HCT116 (cell line): ENCODE measurements at regions not wholly inside any gene's neighbourhood (a gene's known extent, or its start where the extent isn't known, plus 50 kb on each side); places are given as distances from the start of the nearest gene placed in this dataset.

Source experiments
- ATAC-seq: fragments of 200-7000 bp; cut with Tn5 transposase; 2 replicates; pipeline ENCODE4 v1.9.1; 2020; ENCODE audit warnings: mild to moderate bottlenecking, moderate library complexity
- BruUV-seq: library from RNA; stranded (reverse); fragments of 400-500 nt; replicated peaks from 2 replicates; lab custom pipeline; 2021; lab: Mats Ljungman, UMichigan
- CTCF ChIA-PET: fragments of 300-600 bp; sonication (Branson Sonifier 250); formaldehyde crosslinking; loops from one replicate; lab custom pipeline; 2021; ENCODE audit warnings: antibody characterized with exemption; lab: Charles Lee
- POLR2A ChIA-PET: fragments of 300-600, 350-600 bp; sonication (Branson Sonifier 250); formaldehyde crosslinking; loops from one replicate; lab custom pipeline; 2021; ENCODE audit warnings: antibody characterized with exemption; lab: Charles Lee
- RAD21 ChIA-PET, 2 experiments: fragments of 300-600 bp; sonication (Branson Sonifier 250); formaldehyde crosslinking; loops; one replicate each; lab custom pipeline; 2023; ENCODE audit warnings: low total read pairs in 2 of 2; ENCODE audit not compliant: uncharacterized antibody in 2 of 2, unreplicated experiment in 2 of 2, low non-redundant PET in 1 of 2; lab: Charles Lee
- DNase-seq: peaks from one replicate; pipeline ENCODE4 v3.0.0-alpha.2; 2010; ENCODE audit warnings: low read depth, low spot score
- H2AFZ ChIP-seq: fragments of 200-600 bp; shearing (Covaris generic), sonication (generic); 2 replicates; pipeline ENCODE4 v1.6.1; 2017; ENCODE audit warnings: low read depth, mixed run types, mixed read lengths, antibody characterized with exemption, low read length; ENCODE audit not compliant: poor library complexity, severe bottlenecking
- H3K27ac ChIP-seq: 2 replicates; pipeline ENCODE4 v1.5.1; 2012; ENCODE audit warnings: low read depth, low read length
- H3K27me3 ChIP-seq: fragments of 200-600 bp; sonication (generic); 2 replicates; pipeline ENCODE4 v1.6.1; 2016; ENCODE audit warnings: mixed run types, low read length, mixed read lengths; ENCODE audit not compliant: insufficient read depth
- H3K36me3 ChIP-seq, 2 experiments: fragments of 200-500 bp in 1 of 2; fragments of 200-600 bp in 1 of 2; sonication (Bioruptor generic) in 1 of 2; sonication (generic) in 1 of 2; 2 replicates each; pipeline versions ENCODE4 v1.5.1 to v1.6.1; 2014 to 2016; ENCODE audit warnings: low read length in 2 of 2, inconsistent platforms in 1 of 2, mixed read lengths in 1 of 2, mixed run types in 1 of 2; ENCODE audit not compliant: insufficient read depth in 2 of 2, control insufficient read depth in 1 of 2
- H3K4me1 ChIP-seq, 2 experiments: fragments of 200-600 bp in 1 of 2; sonication (generic) in 1 of 2; 2 replicates each; pipeline versions ENCODE4 v1.5.1 to v1.6.1; 2012 to 2017; ENCODE audit warnings: low read length in 2 of 2, inconsistent platforms in 1 of 2, mild to moderate bottlenecking in 1 of 2, mixed read lengths in 1 of 2, mixed run types in 1 of 2, moderate library complexity in 1 of 2; ENCODE audit not compliant: insufficient read depth in 2 of 2, control insufficient read depth in 1 of 2
- H3K4me2 ChIP-seq: fragments of 200-600 bp; sonication (generic); 2 replicates; pipeline ENCODE4 v1.6.1; 2017; ENCODE audit warnings: mixed run types, low read length, mixed read lengths
- H3K4me3 ChIP-seq, 2 experiments: fragments of 200-600 bp in 1 of 2; sonication (generic) in 1 of 2; replicated peaks in 1 of 2; 2 replicates each; pipeline ENCODE4 v1.5.1; 2011 to 2016; ENCODE audit warnings: low read length in 2 of 2, control low read depth in 1 of 2, low read depth in 1 of 2, mild to moderate bottlenecking in 1 of 2, mixed read lengths in 1 of 2, mixed run types in 1 of 2
- H3K79me2 ChIP-seq: fragments of 200-600 bp; sonication (generic); 2 replicates; pipeline ENCODE4 v1.6.1; 2017; ENCODE audit warnings: mild to moderate bottlenecking, mixed run types, low read length, moderate library complexity, mixed read lengths; ENCODE audit not compliant: insufficient read depth
- H3K9ac ChIP-seq: fragments of 200-600 bp; sonication (generic); 2 replicates; pipeline ENCODE4 v1.6.1; 2016; ENCODE audit warnings: low read length, mixed read lengths
- H3K9me2 ChIP-seq: fragments of 200-600 bp; sonication (generic), shearing (Covaris generic); 2 replicates; pipeline ENCODE4 v1.6.1; 2017; ENCODE audit warnings: mixed run types, mild to moderate bottlenecking, moderate library complexity; ENCODE audit not compliant: insufficient read depth
- H3K9me3 ChIP-seq, 2 experiments: fragments of 200-500 bp in 1 of 2; fragments of 200-600 bp in 1 of 2; sonication (Bioruptor generic) in 1 of 2; sonication (generic) in 1 of 2; 2 replicates each; pipeline ENCODE4 v1.6.1; 2014 to 2017; ENCODE audit warnings: low read length in 2 of 2, mixed read lengths in 2 of 2, inconsistent platforms in 1 of 2, low read depth in 1 of 2, mild to moderate bottlenecking in 1 of 2, mixed run types in 1 of 2, moderate library complexity in 1 of 2; ENCODE audit not compliant: control insufficient read depth in 1 of 2, insufficient read depth in 1 of 2
- H4K20me1 ChIP-seq: fragments of 200-600 bp; sonication (generic), shearing (Covaris generic); 2 replicates; pipeline ENCODE4 v1.6.1; 2017; ENCODE audit warnings: mixed run types, mild to moderate bottlenecking, moderate library complexity; ENCODE audit not compliant: insufficient read depth
- CBX3 ChIP-seq: IDR thresholded peaks from 2 replicates; pipeline ENCODE4 v1.6.1; 2012; ENCODE audit warnings: low read depth
- CEBPB ChIP-seq: IDR thresholded peaks from 2 replicates; pipeline ENCODE4 v1.6.1; 2012; ENCODE audit warnings: low read depth
- ELF1 ChIP-seq: IDR thresholded peaks from 2 replicates; pipeline ENCODE4 v1.6.1; 2012; ENCODE audit warnings: low read depth, borderline replicate concordance
- EZH2phosphoT487 ChIP-seq: fragments of 200-600 bp; IDR thresholded peaks from 2 replicates; pipeline ENCODE4 v1.6.1; 2018; ENCODE audit warnings: antibody characterized with exemption, borderline replicate concordance
- JUND ChIP-seq: IDR thresholded peaks from 2 replicates; pipeline ENCODE4 v1.6.1; 2012
- POLR2A ChIP-seq: IDR thresholded peaks from 2 replicates; pipeline ENCODE4 v1.7.0; 2011; ENCODE audit warnings: borderline replicate concordance; ENCODE audit not compliant: insufficient read depth, insufficient read length; ENCODE audit errors: extremely low read depth
- POLR2AphosphoS5 ChIP-seq: IDR thresholded peaks from 2 replicates; pipeline ENCODE4 v1.6.1; 2011; ENCODE audit warnings: mild to moderate bottlenecking, low read depth, low read length, moderate library complexity
- RAD21 ChIP-seq: IDR thresholded peaks from 2 replicates; pipeline ENCODE4 v1.6.1; 2012; ENCODE audit warnings: low read depth, mild to moderate bottlenecking
- SIN3A ChIP-seq: IDR thresholded peaks from 2 replicates; pipeline ENCODE4 v1.6.1; 2012; ENCODE audit warnings: low read depth
- SP1 ChIP-seq: IDR thresholded peaks from 2 replicates; pipeline ENCODE4 v1.6.1; 2012; ENCODE audit warnings: low read depth
- SRF ChIP-seq: IDR thresholded peaks from 2 replicates; pipeline ENCODE4 v1.6.1; 2012; ENCODE audit warnings: low read depth
- TCF7L2 ChIP-seq: IDR thresholded peaks from 2 replicates; pipeline ENCODE4 v1.7.0; 2011; ENCODE audit warnings: borderline replicate concordance, inconsistent platforms; ENCODE audit not compliant: insufficient read depth, insufficient read length; ENCODE audit errors: extremely low read depth
- YY1 ChIP-seq: IDR thresholded peaks from 2 replicates; pipeline ENCODE4 v1.6.1; 2011; ENCODE audit warnings: low read length, low read depth, moderate library complexity, mild to moderate bottlenecking; ENCODE audit not compliant: insufficient replicate concordance; ENCODE audit errors: extremely low read depth
- ZFX ChIP-seq: fragments of 450-650 bp; IDR thresholded peaks from 2 replicates; pipeline ENCODE4 v1.6.1; 2017
- ZNF274 ChIP-seq: fragments of 200-500 bp; sonication (Bioruptor generic); IDR thresholded peaks from 2 replicates; pipeline ENCODE4 v1.6.1; 2014; ENCODE audit warnings: mild to moderate bottlenecking, low read depth, low read length, inconsistent platforms
- intact Hi-C: fragments of 100-400 bp; cut with micrococcal nuclease; formaldehyde crosslinking; loops from 2 replicates; pipeline ENCODE4 v1.10.0; 2022
- TF ChIP-seq, protein P1 (sequence below): IDR thresholded peaks from 2 replicates; pipeline ENCODE4 v1.6.1; 2012
- TF ChIP-seq, protein P2 (sequence below): IDR thresholded peaks from 2 replicates; pipeline ENCODE4 v1.6.1; 2011; ENCODE audit warnings: mild to moderate bottlenecking, low read length, moderate library complexity; ENCODE audit not compliant: insufficient replicate concordance; ENCODE audit errors: extremely low read depth
- TF ChIP-seq, protein P3 (sequence below): IDR thresholded peaks from 2 replicates; pipeline ENCODE4 v1.6.1; 2012

DNA sequence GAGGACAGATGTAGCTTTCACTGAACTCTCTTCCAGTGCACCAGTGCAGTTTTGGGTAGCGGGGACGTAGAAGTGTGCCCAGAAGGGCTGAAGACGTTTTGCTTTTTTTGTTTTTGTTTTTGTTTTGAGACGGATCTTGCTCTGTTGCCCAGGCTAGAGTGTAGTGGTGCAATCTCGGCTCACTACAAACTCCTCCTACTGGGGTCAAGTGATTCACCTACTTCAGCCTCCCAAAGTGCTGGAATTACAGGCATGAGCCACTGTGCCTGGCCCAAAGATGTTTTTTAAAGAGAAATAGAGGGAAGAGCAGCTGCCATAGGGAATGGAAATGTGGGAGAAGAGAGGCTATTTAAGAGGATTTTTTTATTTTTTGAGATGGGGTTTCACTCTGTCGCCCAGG lies 74.4 kb upstream of the ACSL1 start:
- TF ChIP-seq, protein P1, sequence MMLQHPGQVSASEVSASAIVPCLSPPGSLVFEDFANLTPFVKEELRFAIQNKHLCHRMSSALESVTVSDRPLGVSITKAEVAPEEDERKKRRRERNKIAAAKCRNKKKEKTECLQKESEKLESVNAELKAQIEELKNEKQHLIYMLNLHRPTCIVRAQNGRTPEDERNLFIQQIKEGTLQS = no peak
- TF ChIP-seq, protein P2, sequence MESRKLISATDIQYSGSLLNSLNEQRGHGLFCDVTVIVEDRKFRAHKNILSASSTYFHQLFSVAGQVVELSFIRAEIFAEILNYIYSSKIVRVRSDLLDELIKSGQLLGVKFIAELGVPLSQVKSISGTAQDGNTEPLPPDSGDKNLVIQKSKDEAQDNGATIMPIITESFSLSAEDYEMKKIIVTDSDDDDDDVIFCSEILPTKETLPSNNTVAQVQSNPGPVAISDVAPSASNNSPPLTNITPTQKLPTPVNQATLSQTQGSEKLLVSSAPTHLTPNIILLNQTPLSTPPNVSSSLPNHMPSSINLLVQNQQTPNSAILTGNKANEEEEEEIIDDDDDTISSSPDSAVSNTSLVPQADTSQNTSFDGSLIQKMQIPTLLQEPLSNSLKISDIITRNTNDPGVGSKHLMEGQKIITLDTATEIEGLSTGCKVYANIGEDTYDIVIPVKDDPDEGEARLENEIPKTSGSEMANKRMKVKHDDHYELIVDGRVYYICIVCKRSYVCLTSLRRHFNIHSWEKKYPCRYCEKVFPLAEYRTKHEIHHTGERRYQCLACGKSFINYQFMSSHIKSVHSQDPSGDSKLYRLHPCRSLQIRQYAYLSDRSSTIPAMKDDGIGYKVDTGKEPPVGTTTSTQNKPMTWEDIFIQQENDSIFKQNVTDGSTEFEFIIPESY = no peak
- TF ChIP-seq CEBPB = no peak
- no peak for TF ChIP-seq ZFX
- no peak for TF ChIP-seq SIN3A
- TF ChIP-seq POLR2AphosphoS5 = no peak
- TF ChIP-seq, all 23 proteins: peak for 0
- no peak overlapping the region for H3K4me2 ChIP-seq
- no peaks in the 10 kb centered on the region for H3K9me3 ChIP-seq
- no peaks in the 10 kb centered on the region for H4K20me1 ChIP-seq
- ATAC-seq (no peak), DNase-seq (no peak)
- no peak overlapping the region for H3K27ac ChIP-seq
- ChIA-PET CTCF (no interaction called here), RAD21 (no interaction called here), POLR2A (no interaction called here)
- H3K4me3 ChIP-seq = no peak overlapping the region
- intact Hi-C loops = no loop called here
- H3K9ac ChIP-seq = no peak overlapping the region
- H3K79me2 ChIP-seq = no peaks in the 10 kb centered on the region
- 0 out of 2 replicates have a peak, but pooled peaks cover 3% of the 10 kb centered on the region for H3K9me2 ChIP-seq
- no peaks in the 10 kb centered on the region for H3K36me3 ChIP-seq
- no peaks in the 10 kb centered on the region for H3K27me3 ChIP-seq
- BruUV-seq = no TSS peak
- no peaks in the 10 kb centered on the region for H3K4me1 ChIP-seq
- no peak overlapping the region for H2AFZ ChIP-seq

DNA sequence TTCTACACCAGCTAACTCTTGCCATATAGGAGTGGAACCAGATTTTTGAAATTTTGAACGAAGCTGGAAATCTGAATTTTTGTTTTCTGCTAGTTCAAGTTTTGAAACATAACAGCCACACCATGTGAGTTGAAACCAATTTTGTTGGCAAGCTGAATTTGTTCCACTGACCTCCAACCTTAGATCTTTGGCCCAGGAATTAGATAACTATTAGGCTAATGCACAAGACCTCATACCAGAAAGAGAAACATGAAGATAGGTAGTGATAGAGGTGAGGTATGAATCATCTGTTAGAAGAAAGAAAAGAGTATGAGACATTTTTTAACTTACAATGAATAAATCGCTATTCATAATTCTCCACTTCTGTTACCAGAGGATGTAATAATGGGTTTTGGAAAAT lies 76.8 kb upstream of the ACSL1 start:
- no peaks in the 10 kb centered on the region for H3K79me2 ChIP-seq
- H3K9me3 ChIP-seq = no peaks in the 10 kb centered on the region
- H4K20me1 ChIP-seq = no peaks in the 10 kb centered on the region
- H3K36me3 ChIP-seq = no peaks in the 10 kb centered on the region
- DNase-seq = no peak
- H3K4me3 ChIP-seq = no peak overlapping the region
- H3K27ac ChIP-seq = no peak overlapping the region
- no peaks in the 10 kb centered on the region for H3K27me3 ChIP-seq
- intact Hi-C loops = no loop called here
- BruUV-seq = no TSS peak
- H3K4me2 ChIP-seq = no peak overlapping the region
- H2AFZ ChIP-seq = no peak overlapping the region
- ChIA-PET POLR2A (no interaction called here), RAD21 (no interaction called here), CTCF (no interaction called here)
- no peak overlapping the region for H3K9ac ChIP-seq
- no peak for ATAC-seq
- H3K4me1 ChIP-seq = no peaks in the 10 kb centered on the region
- H3K9me2 ChIP-seq = 0 out of 2 replicates have a peak, but pooled peaks cover 3% of the 10 kb centered on the region
- TF ChIP-seq ELF1 (no peak), YY1 (no peak), ZNF274 (no peak), POLR2A (no peak), JUND (no peak), SP1 (no peak), ZFX (no peak), TCF7L2 (no peak), SRF (no peak), CBX3 (no peak), EZH2phosphoT487 (no peak), CEBPB (no peak), RAD21 (no peak)
- TF ChIP-seq, protein P1 = no peak
- TF ChIP-seq, protein P2 = no peak
- TF ChIP-seq, protein P3, sequence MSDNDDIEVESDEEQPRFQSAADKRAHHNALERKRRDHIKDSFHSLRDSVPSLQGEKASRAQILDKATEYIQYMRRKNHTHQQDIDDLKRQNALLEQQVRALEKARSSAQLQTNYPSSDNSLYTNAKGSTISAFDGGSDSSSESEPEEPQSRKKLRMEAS = no peak
